ENCODE measurements at regions not wholly inside any gene's neighbourhood (a gene's known extent, or its start where the extent isn't known, plus 50 kb on each side); places are given as distances from the start of the nearest gene placed in this dataset.

GRCh38 chr3:87367736-87368135, 91.4 kb upstream of the POU1F1 start:
- TF ChIP-seq CTCF (IDR thresholded peaks at IDR 0.05; ENCODE audit: low read depth, low read length) (no peak), EZH2phosphoT487 (IDR thresholded peaks at IDR 0.05; ENCODE audit: low read depth) (no peak)

Measured in OCI-LY3 (cell line).